Transverse colon (tissue), 4 donors: ENCODE measurements at regions not wholly inside any gene's neighbourhood (a gene's known extent, or its start where the extent isn't known, plus 50 kb on each side); places are given as distances from the start of the nearest gene placed in this dataset.

Experiments
- DNase-seq: peaks from one replicate; pipeline ENCODE4 v3.0.0-alpha.2; 2019
- H3K27ac ChIP-seq, 4 donors: fragments of 200-600 bp; sonication (generic); 2 replicates each; pipeline ENCODE4 v1.5.1; 2016 to 2018; ENCODE audit warnings: inconsistent platforms in 4 of 4
- H3K27me3 ChIP-seq: fragments of 200-600 bp; sonication (generic); 2 replicates; pipeline ENCODE4 v1.5.1; 2017; ENCODE audit warnings: inconsistent platforms
- H3K36me3 ChIP-seq, 4 donors: fragments of 200-600 bp; sonication (generic); 2 replicates each; pipeline ENCODE4 v1.5.1; 2017 to 2019; ENCODE audit warnings: inconsistent platforms in 4 of 4
- H3K4me1 ChIP-seq, 4 donors: fragments of 200-600 bp; sonication (generic); 2 replicates each; pipeline ENCODE4 v1.5.1; 2017 to 2020; ENCODE audit warnings: inconsistent platforms in 4 of 4
- H3K4me3 ChIP-seq, 4 donors: fragments of 200-600 bp; sonication (generic); 1 replicate in 1 of 4; 2 replicates in 3 of 4; pipeline versions ENCODE4 v1.5.1 to v1.6.1; 2017 to 2019; ENCODE audit warnings: inconsistent platforms in 4 of 4
- H3K9me3 ChIP-seq, 2 donors: fragments of 200-600 bp; sonication (generic); 2 replicates each; pipeline ENCODE4 v1.5.1; 2017 to 2019; ENCODE audit warnings: inconsistent platforms in 2 of 2
- CTCF ChIP-seq, 5 experiments: fragments of 200-600 bp in 3 of 5; fragments of 450-650 bp in 2 of 5; sonication (generic) in 3 of 5; IDR thresholded peaks; 1 replicate in 2 of 5; 2 replicates in 3 of 5; pipeline ENCODE4 v1.5.1; 2016 to 2017; ENCODE audit warnings: antibody characterized with exemption in 5 of 5, inconsistent platforms in 3 of 5, mild to moderate bottlenecking in 2 of 5, moderate library complexity in 1 of 5
- EP300 ChIP-seq: sonication (generic); formaldehyde crosslinking; IDR thresholded peaks from one replicate; pipeline ENCODE4 v1.6.1; 2017; ENCODE audit warnings: antibody characterized with exemption, low read depth
- POLR2A ChIP-seq: fragments of 450-650 bp; IDR thresholded peaks from one replicate; pipeline ENCODE4 v1.6.1; 2016; ENCODE audit warnings: antibody characterized with exemption, mild to moderate bottlenecking, moderate library complexity
- POLR2AphosphoS5 ChIP-seq, 3 donors: sonication (generic); formaldehyde crosslinking; IDR thresholded peaks; one replicate each; pipeline ENCODE4 v1.6.1; 2016; ENCODE audit warnings: antibody characterized with exemption in 3 of 3
- WGBS, 2 donors: methylation state at CpG; one replicate each; pipeline ENCODE4 v1.1.5; 2018; ENCODE audit warnings: low coverage in 1 of 2; 5-methylcytosine and 5-hydroxymethylcytosine counted together
- in situ Hi-C, 4 donors: fragments of 200-750 bp; cut with MboI; loops; one replicate each; pipeline versions ENCODE4 v1.15.0 to v1.15.1; 2017; ENCODE audit warnings: low sequenced_read_pairs in 3 of 4, low pct_ligation_motif_present in 1 of 4, low pct_unique_long_range_greater_than_20kb in 1 of 4
- intact Hi-C: fragments of 100-400 bp; cut with DNase I; formaldehyde crosslinking; loops from one replicate; pipeline ENCODE4 v1.15.1; 2023; ENCODE audit warnings: low total_unique reads

- H3K4me1 ChIP-seq, result no peaks in the 10 kb centered on the region
- TF ChIP-seq CTCF (IDR thresholded peaks at IDR 0.05), result no peak
- TF ChIP-seq POLR2AphosphoS5 (IDR thresholded peaks at IDR 0.05), result no peak
- TF ChIP-seq POLR2A, result no peak
- no peak for TF ChIP-seq EP300
- no peaks in the 10 kb centered on the region for H3K36me3 ChIP-seq
- intact Hi-C loops (no loop called here), in situ Hi-C loops (no loop called here)
- DNase-seq, result no peak
- no peak overlapping the region for H3K4me3 ChIP-seq
- 72 to 75% methylated on average over 2 of the region's 2 CpGs for WGBS, 2 donors
- no peak overlapping the region for H3K27ac ChIP-seq
- no peaks in the 10 kb centered on the region for H3K9me3 ChIP-seq
- H3K27me3 ChIP-seq, result no peaks in the 10 kb centered on the region
Observed at GRCh38 chr11:110802162-110802561, 89.9 kb upstream of the ARHGAP20 start.

- WGBS, 2 donors, result 63 to 76% methylated on average over 3 of the region's 3 CpGs
- Histone ChIP-seq H3K27ac (no peak overlapping the region), H3K36me3 (no peaks in the 10 kb centered on the region), H3K9me3 (no peaks in the 10 kb centered on the region), H3K4me1 (no peaks in the 10 kb centered on the region), H3K27me3 (no peaks in the 10 kb centered on the region), H3K4me3 (no peak overlapping the region)
- DNase-seq, result peak; percentile 13
- TF ChIP-seq POLR2A, result no peak
- no peak for TF ChIP-seq CTCF (IDR thresholded peaks at IDR 0.05)
- no peak for TF ChIP-seq EP300
- TF ChIP-seq POLR2AphosphoS5 (IDR thresholded peaks at IDR 0.05), result no peak
- intact Hi-C loops (no loop called here), in situ Hi-C loops (no loop called here)
Observed at GRCh38 chr11:110801328-110801727, 89.1 kb upstream of the ARHGAP20 start.

GRCh38 chr11:110798201-110798900 lies 86.1 kb upstream of the ARHGAP20 start:
- 73 to 76% methylated on average over 4 to 6 of the region's 6 CpGs for WGBS, 2 donors
- DNase-seq, result no peak
- Histone ChIP-seq H3K27ac (no peak overlapping the region), H3K36me3 (no peaks in the 10 kb centered on the region), H3K27me3 (no peaks in the 10 kb centered on the region), H3K4me1 (no peaks in the 10 kb centered on the region), H3K4me3 (no peak overlapping the region), H3K9me3 (no peaks in the 10 kb centered on the region)
- no peak for TF ChIP-seq CTCF (IDR thresholded peaks at IDR 0.05)
- no peak for TF ChIP-seq POLR2A
- TF ChIP-seq EP300, result no peak
- no peak for TF ChIP-seq POLR2AphosphoS5 (IDR thresholded peaks at IDR 0.05)
- intact Hi-C loops (loop anchor here (2.0 kb wide), 1 partner anchor 114 kb away; no protein-coding TSS in a partner anchor), in situ Hi-C loops (no loop called here)

- Histone ChIP-seq H3K27me3 (no peaks in the 10 kb centered on the region), H3K27ac (no peak overlapping the region), H3K36me3 (no peaks in the 10 kb centered on the region), H3K4me3 (no peak overlapping the region), H3K4me1 (no peaks in the 10 kb centered on the region), H3K9me3 (no peaks in the 10 kb centered on the region)
- intact Hi-C loops (no loop called here), in situ Hi-C loops (no loop called here)
- DNase-seq, result peak; percentile 11
- TF ChIP-seq POLR2A, result no peak
- no peak for TF ChIP-seq CTCF (IDR thresholded peaks at IDR 0.05)
- TF ChIP-seq POLR2AphosphoS5 (IDR thresholded peaks at IDR 0.05), result no peak
- TF ChIP-seq EP300, result no peak
- WGBS, 2 donors, result 71% methylated on average over 3 of the region's 3 CpGs; no CpG with 5 or more reads in 1 of the 2 donors
Observed at GRCh38 chr11:110797453-110797852, 85.2 kb upstream of the ARHGAP20 start.
